GM21619 (cell line): ENCODE measurements at regions not wholly inside any gene's neighbourhood (a gene's known extent, or its start where the extent isn't known, plus 50 kb on each side); places are given as distances from the start of the nearest gene placed in this dataset.

Experiments used
- ATAC-seq: cut with Tn5 transposase; IDR thresholded peaks from one replicate; pipeline ENCODE4 v1.9.1; 2021; ENCODE audit not compliant: unreplicated experiment

GRCh38 chr6:12504325-12504966 lies 212.1 kb upstream of the PHACTR1 start:
- ATAC-seq, result peak; percentile 71

DNA sequence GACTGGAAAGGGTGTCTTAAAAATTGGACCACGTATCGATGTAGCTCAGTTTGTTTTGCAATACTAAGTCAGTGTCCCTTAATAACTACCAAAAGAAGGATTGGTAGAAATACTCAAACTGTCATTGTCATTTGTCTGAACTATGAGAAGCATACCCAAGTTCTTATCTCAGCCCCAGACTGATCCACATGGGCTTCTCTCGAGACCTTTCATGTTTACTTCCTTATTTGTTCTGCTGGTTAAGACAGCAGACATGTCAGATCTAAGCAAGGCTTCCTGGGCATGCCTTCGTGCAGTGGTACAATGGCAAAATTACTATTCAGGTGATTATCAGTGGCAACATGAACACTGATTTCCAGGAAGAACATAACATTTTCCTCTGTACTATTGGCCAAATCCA lies 211.1 kb upstream of the PHACTR1 start:
- ATAC-seq, result no peak

GRCh38 chr6:12506159-12506558 lies 210.4 kb upstream of the PHACTR1 start:
- no peak for ATAC-seq

GRCh38 chr6:12507636-12508035 lies 208.9 kb upstream of the PHACTR1 start:
- no peak for ATAC-seq

- ATAC-seq, result no peak
These were observed 208.0 kb upstream of the PHACTR1 start for GRCh38 chr6:12508553-12508952.

DNA sequence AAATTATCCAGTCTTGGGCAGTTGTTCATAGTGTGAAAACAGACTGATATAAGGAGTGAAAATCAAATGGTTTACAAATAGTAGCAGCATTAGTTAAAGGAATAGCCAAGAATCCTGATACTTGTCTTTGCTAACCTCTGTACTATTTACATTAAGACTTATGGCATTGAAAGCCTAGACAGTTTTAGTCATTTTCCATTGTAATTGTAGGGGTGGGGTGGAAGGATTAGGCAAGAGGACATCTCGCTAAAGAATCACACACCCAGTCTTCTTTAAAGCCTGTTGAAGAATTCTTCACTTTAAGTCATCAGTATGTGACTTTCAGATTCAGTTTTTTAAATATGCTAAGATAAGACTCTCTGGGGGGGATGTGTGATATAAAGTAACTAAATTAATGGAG lies 207.5 kb upstream of the PHACTR1 start:
- no peak for ATAC-seq

GRCh38 chr6:12516070-12516469 lies 200.5 kb upstream of the PHACTR1 start:
- no peak for ATAC-seq

- ATAC-seq, result no peak
These were observed 194.2 kb upstream of the PHACTR1 start for GRCh38 chr6:12522347-12522746.

DNA sequence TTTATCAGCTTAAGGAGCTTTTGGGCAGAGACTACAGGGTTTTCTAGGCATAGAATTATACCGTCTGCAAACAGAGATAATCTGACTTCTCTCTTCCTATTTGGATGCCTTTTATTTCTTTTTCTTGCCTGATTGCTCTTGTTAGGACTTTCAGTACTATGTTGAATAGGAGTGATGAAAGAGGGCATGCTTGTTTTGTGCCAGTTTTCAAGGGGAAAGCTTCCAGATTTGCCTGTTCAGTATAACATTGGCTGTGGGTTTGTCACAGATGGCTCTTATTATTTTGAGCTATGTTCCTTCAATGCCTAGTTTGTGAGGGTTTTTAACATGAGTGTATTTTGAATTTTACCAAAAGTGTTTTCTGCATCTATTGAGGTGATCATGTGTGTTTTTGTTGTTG lies 192.8 kb upstream of the PHACTR1 start:
- ATAC-seq, result no peak

GRCh38 chr6:12525276-12525675 lies 191.3 kb upstream of the PHACTR1 start:
- ATAC-seq, result no peak

GRCh38 chr6:12527339-12527738 lies 189.2 kb upstream of the PHACTR1 start:
- ATAC-seq, result no peak

DNA sequence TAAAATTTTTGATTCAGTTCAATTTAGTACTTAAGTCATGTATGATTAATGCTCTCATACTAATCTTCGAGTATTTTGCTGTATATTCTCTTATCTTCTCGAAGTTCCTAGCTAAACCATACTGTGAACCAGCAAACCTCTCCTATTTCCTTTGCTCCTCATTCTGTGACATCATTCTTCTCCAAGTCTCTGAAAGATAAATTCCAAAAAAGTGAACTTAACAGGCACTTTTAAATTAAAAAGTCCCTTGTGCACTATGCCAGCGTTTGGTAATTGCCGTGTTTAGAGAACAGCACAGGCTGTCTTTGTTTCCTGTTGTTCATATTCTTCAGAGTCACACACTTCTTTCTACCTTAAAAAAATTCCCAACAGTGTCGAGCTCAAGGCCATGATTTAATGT lies 188.4 kb upstream of the PHACTR1 start:
- ATAC-seq, result no peak

DNA sequence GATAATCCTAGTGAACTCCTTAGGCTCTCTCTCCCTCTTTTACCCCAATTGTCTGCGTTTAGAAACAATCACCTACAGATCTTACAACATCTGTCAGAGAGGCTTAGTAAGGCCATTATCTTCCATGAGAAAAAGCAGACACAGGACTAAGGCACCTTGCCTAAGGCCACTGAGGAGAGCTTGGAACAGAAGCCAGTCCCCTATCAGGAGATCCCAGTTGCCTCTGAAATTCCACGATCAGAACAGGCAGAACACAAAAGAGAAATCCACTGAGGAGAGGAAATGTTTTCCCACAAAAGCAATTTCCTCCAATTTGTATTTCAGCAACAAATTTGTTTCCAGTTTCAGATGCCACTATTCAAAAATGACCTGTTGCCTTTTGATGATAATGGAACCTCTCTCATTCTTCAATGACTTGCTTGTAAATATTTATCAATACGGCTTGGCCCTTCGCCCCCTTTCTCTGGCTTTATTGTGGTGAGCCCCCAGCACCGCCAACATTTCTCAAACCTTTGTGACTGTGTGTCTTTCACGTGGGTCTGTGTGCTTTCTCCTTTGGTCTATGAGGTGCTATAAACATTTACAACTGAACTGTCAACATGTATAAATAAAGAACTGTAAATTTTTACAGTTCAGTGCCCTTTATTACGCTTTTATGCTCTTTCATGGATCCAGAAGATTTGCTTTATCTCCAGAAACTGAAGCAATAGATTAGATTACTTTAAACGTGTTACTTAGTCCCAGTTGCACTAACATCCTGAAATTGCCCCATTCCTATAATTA lies 187.8 kb upstream of the PHACTR1 start:
- no peak for ATAC-seq

DNA sequence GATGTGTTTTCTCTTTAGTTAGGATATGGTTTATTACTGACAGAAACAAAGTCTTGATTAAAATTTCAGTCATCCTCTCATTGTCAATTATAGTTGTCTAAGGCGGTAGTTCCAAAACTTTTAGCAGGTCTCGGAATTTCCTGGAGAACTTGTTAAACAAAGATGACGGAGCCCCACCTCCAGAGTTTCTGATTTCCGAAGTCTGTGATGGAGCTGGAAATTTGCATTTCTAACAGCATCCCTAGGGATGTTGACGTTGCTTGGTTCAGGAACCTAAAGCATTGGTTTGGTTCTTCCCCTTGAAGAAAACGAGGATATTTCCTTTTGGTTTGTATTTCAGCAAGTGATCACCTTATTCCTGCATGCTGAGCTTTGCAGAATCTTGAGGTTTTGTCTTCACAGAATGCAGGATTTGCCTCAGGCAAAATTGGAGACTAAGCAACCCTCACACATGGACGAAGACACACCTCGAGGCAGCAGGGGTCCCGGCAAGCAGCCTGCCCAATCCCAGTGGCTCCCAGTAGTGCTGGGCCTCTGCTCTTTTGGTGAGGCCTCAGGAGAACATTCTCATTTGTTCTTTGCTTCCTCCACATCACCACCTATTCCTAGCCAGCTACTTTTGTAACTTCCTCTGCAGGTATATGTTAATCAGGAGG lies 187.1 kb upstream of the PHACTR1 start:
- ATAC-seq, result no peak

DNA sequence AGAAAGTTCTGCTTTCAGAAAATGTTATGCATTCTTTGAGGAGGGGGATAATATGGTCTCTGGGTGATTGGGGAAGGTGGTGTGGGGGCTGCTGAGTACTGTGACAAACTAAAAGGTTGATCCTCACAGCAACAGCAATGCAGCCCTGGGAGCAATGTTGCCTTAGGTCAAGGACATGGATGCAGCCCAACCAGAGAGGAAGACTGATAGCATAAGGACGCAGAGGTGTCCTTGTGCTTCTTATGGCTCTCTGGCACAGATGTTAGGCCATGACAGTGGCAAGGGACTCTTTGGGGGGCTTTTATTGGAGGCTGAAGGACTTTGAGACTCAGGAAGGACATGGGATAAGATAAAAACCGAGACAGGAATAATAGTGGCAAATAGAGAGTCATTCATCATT lies 186.2 kb upstream of the PHACTR1 start:
- ATAC-seq, result no peak

GRCh38 chr6:12533586-12533985 lies 183.0 kb upstream of the PHACTR1 start:
- no peak for ATAC-seq

DNA sequence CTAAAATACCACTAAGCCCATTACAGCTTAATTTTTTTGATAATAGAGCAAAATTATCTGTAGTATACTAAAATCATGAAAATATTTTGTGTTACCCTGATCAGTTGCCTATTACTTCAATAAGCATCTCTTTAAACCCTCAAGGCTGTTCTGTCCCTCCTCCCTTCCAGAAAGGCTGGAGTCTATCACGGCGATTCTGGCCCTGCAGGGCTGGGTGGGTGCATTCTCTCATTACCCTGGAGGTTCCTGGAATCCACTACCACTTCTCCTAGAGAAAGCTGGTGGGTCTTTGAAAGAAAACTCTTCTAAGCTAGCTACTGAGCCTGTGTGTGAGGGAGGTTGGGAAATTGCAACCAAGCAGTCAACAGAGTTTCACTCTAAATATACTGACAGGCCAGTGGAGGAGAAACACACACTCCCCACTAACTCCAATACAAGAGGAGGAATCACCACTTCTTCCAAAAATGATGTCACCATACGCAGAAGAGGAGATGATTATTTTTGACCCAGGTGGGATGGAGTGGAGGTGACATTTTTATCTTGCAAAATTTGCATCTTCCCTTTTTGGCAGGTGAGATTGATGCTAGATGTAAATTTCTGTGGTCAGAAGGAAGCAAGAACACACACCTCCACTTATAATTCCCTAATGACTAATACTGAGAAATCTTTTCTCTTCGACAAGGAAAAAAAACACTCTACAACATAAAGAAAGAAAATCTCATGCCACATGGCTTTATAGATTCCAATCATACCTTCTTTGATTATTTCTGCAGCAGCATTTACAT lies 182.3 kb upstream of the PHACTR1 start:
- no peak for ATAC-seq

DNA sequence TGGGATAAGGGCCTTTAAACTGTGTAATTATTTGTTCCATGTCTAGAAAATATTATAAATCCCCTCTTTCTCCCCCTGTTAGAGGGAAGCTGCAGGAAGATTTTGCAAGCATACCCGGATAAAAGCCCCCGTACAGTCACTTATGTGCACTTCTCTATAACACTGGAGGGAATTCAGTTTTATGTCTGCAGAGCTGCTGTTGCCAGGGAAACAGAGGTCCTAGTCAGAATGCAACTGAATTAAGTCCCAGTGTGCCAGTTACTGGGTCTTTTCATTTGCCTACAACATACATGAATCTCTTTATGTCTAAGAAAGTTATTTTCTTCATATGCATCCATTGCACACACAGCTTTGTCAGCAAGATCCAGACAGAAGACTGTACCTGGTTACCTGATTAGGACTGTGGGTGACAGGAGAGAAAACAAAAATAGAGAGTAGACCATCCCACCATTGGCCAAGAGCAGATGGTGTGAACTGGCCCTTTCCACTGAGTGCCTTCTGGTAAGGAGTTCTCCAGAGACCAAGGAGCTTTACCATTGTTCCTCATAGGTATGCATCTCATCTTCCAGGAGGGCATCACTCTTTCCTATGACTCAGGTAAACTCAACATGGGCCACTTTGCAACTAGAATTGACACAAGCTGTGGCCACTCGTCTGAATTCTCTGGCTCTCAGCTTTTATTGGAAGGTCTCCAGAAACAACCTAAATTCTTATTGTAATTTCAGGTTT lies 180.8 kb upstream of the PHACTR1 start:
- no peak for ATAC-seq

DNA sequence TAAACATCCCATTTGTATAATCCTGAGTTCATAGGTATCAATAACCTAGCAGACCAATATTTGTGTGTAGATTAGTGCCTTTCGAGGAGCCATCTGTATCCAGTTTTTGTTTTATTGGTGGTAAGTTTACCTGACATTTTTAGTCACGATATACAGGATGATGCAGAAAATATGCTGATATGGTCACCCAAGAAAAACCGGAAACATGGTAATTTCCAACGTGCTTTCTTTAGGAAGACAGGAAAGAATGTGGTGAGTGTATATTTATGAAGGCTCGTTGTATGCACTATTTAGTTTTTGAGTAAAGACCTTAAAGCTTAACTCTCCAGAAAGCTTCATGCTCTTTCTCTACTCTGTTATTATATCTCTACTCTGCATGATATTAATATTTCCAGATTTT lies 180.2 kb upstream of the PHACTR1 start:
- no peak for ATAC-seq

GRCh38 chr6:12537389-12537788 lies 179.2 kb upstream of the PHACTR1 start:
- no peak for ATAC-seq

GRCh38 chr6:12538881-12539357 lies 177.6 kb upstream of the PHACTR1 start:
- ATAC-seq, result no peak
